ENCODE measurements at regions not wholly inside any gene's neighbourhood (a gene's known extent, or its start where the extent isn't known, plus 50 kb on each side); places are given as distances from the start of the nearest gene placed in this dataset.

- TF ChIP-seq, protein P1, sequence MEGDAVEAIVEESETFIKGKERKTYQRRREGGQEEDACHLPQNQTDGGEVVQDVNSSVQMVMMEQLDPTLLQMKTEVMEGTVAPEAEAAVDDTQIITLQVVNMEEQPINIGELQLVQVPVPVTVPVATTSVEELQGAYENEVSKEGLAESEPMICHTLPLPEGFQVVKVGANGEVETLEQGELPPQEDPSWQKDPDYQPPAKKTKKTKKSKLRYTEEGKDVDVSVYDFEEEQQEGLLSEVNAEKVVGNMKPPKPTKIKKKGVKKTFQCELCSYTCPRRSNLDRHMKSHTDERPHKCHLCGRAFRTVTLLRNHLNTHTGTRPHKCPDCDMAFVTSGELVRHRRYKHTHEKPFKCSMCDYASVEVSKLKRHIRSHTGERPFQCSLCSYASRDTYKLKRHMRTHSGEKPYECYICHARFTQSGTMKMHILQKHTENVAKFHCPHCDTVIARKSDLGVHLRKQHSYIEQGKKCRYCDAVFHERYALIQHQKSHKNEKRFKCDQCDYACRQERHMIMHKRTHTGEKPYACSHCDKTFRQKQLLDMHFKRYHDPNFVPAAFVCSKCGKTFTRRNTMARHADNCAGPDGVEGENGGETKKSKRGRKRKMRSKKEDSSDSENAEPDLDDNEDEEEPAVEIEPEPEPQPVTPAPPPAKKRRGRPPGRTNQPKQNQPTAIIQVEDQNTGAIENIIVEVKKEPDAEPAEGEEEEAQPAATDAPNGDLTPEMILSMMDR (conservative IDR thresholded peaks at IDR 0.05; ENCODE audit: low read length): no peak
- no peak for TF ChIP-seq EZH2phosphoT487 (IDR thresholded peaks at IDR 0.05; ENCODE audit: borderline replicate concordance, low read depth, low read length)
Measured at GRCh38 chr6:147003186-147003585, 201.0 kb upstream of the STXBP5 start.
